Thyroid gland (tissue), 4 donors: ENCODE measurements at regions not wholly inside any gene's neighbourhood (a gene's known extent, or its start where the extent isn't known, plus 50 kb on each side); places are given as distances from the start of the nearest gene placed in this dataset.

Experiments
- POLR2A ChIP-seq, 2 donors: fragments of 450-650 bp; IDR thresholded peaks; one replicate each; pipeline ENCODE4 v1.6.1; 2017; ENCODE audit warnings: antibody characterized with exemption in 2 of 2, mild to moderate bottlenecking in 2 of 2, moderate library complexity in 1 of 2
- TF ChIP-seq, protein P1 (sequence below), 6 experiments: fragments of 200-600 bp in 3 of 6; fragments of 450-650 bp in 3 of 6; sonication (generic) in 3 of 6; IDR thresholded peaks; one replicate each; pipeline ENCODE4 v1.5.1; 2016 to 2019; ENCODE audit warnings: antibody characterized with exemption in 6 of 6, mild to moderate bottlenecking in 2 of 6, inconsistent platforms in 1 of 6, moderate library complexity in 1 of 6

DNA sequence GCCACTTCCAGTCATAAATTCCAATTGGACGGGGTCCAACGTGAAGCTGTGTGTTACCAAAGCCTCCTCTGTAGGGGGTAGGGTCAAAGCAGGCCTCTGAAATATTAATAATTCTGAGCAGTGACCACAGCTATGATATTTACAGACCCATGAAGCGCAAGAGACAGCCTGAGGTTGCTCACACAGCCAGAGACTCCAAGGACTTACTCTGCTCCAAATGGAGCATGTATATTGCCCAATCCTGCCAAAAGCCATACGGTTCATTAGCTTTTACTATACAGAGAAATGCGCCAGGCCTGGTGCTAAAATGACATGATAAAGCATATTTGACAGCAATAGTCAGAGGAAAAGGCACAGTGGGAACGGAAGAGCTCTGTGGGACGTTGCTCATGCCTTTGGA lies 151.3 kb downstream of the PAH start:
- TF ChIP-seq, protein P1, sequence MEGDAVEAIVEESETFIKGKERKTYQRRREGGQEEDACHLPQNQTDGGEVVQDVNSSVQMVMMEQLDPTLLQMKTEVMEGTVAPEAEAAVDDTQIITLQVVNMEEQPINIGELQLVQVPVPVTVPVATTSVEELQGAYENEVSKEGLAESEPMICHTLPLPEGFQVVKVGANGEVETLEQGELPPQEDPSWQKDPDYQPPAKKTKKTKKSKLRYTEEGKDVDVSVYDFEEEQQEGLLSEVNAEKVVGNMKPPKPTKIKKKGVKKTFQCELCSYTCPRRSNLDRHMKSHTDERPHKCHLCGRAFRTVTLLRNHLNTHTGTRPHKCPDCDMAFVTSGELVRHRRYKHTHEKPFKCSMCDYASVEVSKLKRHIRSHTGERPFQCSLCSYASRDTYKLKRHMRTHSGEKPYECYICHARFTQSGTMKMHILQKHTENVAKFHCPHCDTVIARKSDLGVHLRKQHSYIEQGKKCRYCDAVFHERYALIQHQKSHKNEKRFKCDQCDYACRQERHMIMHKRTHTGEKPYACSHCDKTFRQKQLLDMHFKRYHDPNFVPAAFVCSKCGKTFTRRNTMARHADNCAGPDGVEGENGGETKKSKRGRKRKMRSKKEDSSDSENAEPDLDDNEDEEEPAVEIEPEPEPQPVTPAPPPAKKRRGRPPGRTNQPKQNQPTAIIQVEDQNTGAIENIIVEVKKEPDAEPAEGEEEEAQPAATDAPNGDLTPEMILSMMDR (IDR thresholded peaks at IDR 0.05): no peak
- TF ChIP-seq POLR2A (IDR thresholded peaks at IDR 0.05): no peak
